ENCODE measurements at regions not wholly inside any gene's neighbourhood (a gene's known extent, or its start where the extent isn't known, plus 50 kb on each side); places are given as distances from the start of the nearest gene placed in this dataset.

DNA sequence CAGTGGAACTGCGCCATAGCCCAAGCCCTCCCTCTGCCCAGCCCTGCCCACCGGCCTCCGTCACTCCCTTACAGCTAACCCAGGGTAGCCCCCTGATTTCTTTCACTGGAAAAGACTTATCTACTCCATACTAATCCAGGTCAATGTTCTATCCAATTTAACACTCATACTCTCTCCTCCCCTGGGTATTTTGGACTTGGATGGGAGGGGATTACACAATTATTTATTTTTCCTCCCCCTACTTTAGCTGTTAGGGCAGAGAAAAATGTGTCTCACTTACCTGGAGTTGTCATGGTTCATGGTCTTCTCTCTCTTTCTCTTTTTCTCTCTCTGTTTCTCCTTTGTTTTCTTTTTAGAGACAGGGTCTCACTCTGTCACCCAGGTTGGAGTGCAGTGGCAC, 100.6 kb upstream of the ST8SIA3 start:
- Histone ChIP-seq H3K9ac (ENCODE audit: low read length) (no peak overlapping the region), H3K4me1 (ENCODE audit: control insufficient read depth in 2 of 2, insufficient read depth in 2 of 2, low read length in 2 of 2) (no peaks in the 10 kb centered on the region), H3K36me3 (replicated peaks in 1 of 2; ENCODE audit: control extremely low read depth in 1 of 2, control insufficient read depth in 1 of 2, extremely low read depth in 1 of 2, insufficient read depth in 2 of 2, low read length in 1 of 2) (no peaks in the 10 kb centered on the region), H3K79me2 (ENCODE audit: control insufficient read depth, insufficient read depth, low read length) (no peaks in the 10 kb centered on the region), H3K27ac (ENCODE audit: low read length in 2 of 2) (no peak overlapping the region), H3K9me3 (ENCODE audit: control extremely low read depth in 1 of 3, control insufficient read depth in 2 of 3, insufficient read depth in 1 of 3, low read length in 2 of 3) (no peaks in the 10 kb centered on the region), H3K27me3 (replicated peaks in 1 of 4; ENCODE audit: control extremely low read depth in 1 of 4, control insufficient read depth in 3 of 4, insufficient read depth in 4 of 4, low read length in 3 of 4) (peaks cover 0 to 4% (median 0%) of the 10 kb centered on the region in 4 experiments), H2AFZ (ENCODE audit: insufficient read depth, low read depth, low read length, poor library complexity, severe bottlenecking) (no peak overlapping the region), H3K4me2 (replicated peaks; ENCODE audit: low read depth, low read length, poor library complexity, severe bottlenecking) (no peak overlapping the region), H3K4me3 (ENCODE audit: control extremely low read depth in 1 of 5, extremely low read depth in 1 of 5, insufficient read depth in 1 of 5, low read depth in 2 of 5, low read length in 4 of 5) (no peak overlapping the region), H4K20me1 (ENCODE audit: control insufficient read depth, insufficient read depth, low read length, poor library complexity, severe bottlenecking) (no peaks in the 10 kb centered on the region)
- Mint-ChIP-seq H3K4me3 (no peak overlapping the region), H3K4me1 (no peaks in the 10 kb centered on the region), H3K27ac (no peak overlapping the region), H3K27me3 (peaks cover 11% of the 10 kb centered on the region), H3K9me3 (ENCODE audit: insufficient read depth) (no peaks in the 10 kb centered on the region)
- TF ChIP-seq, protein P1, sequence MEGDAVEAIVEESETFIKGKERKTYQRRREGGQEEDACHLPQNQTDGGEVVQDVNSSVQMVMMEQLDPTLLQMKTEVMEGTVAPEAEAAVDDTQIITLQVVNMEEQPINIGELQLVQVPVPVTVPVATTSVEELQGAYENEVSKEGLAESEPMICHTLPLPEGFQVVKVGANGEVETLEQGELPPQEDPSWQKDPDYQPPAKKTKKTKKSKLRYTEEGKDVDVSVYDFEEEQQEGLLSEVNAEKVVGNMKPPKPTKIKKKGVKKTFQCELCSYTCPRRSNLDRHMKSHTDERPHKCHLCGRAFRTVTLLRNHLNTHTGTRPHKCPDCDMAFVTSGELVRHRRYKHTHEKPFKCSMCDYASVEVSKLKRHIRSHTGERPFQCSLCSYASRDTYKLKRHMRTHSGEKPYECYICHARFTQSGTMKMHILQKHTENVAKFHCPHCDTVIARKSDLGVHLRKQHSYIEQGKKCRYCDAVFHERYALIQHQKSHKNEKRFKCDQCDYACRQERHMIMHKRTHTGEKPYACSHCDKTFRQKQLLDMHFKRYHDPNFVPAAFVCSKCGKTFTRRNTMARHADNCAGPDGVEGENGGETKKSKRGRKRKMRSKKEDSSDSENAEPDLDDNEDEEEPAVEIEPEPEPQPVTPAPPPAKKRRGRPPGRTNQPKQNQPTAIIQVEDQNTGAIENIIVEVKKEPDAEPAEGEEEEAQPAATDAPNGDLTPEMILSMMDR (IDR thresholded peaks at IDR 0.05): no peak
- TF ChIP-seq EZH2 (IDR thresholded peaks at IDR 0.05; ENCODE audit: borderline replicate concordance, insufficient read depth, low read depth, low read length, poor library complexity, severe bottlenecking): no peak
- intact Hi-C loops (cut with micrococcal nuclease): no loop called here
- ATAC-seq (ENCODE audit: low read depth) (no peak), DNase-seq (no peak)
- CTCF ChIA-PET: no interaction called here
- POLR2A ChIA-PET: no interaction called here
- 100% methylated on average over 2 of the region's 3 CpGs for WGBS (ENCODE audit: insufficient coverage)

GRCh38 chr18:57253903-57254302, 98.5 kb upstream of the ST8SIA3 start:
- ATAC-seq (ENCODE audit: low read depth): no peak
- ChIA-PET CTCF (no interaction called here), POLR2A (no interaction called here)
- no peak for DNase-seq
- Histone ChIP-seq H3K9ac (ENCODE audit: low read length) (no peak overlapping the region), H3K4me1 (ENCODE audit: control insufficient read depth in 2 of 2, insufficient read depth in 2 of 2, low read length in 2 of 2) (no peaks in the 10 kb centered on the region), H3K27me3 (replicated peaks in 1 of 4; ENCODE audit: control extremely low read depth in 1 of 4, control insufficient read depth in 3 of 4, insufficient read depth in 4 of 4, low read length in 3 of 4) (peaks cover 0 to 4% (median 0%) of the 10 kb centered on the region in 4 experiments), H3K4me3 (ENCODE audit: control extremely low read depth in 1 of 5, extremely low read depth in 1 of 5, insufficient read depth in 1 of 5, low read depth in 2 of 5, low read length in 4 of 5) (no peak overlapping the region), H3K36me3 (replicated peaks in 1 of 2; ENCODE audit: control extremely low read depth in 1 of 2, control insufficient read depth in 1 of 2, extremely low read depth in 1 of 2, insufficient read depth in 2 of 2, low read length in 1 of 2) (no peaks in the 10 kb centered on the region), H3K79me2 (ENCODE audit: control insufficient read depth, insufficient read depth, low read length) (no peaks in the 10 kb centered on the region), H3K27ac (ENCODE audit: low read length in 2 of 2) (no peak overlapping the region), H2AFZ (ENCODE audit: insufficient read depth, low read depth, low read length, poor library complexity, severe bottlenecking) (no peak overlapping the region), H4K20me1 (ENCODE audit: control insufficient read depth, insufficient read depth, low read length, poor library complexity, severe bottlenecking) (no peaks in the 10 kb centered on the region), H3K9me3 (ENCODE audit: control extremely low read depth in 1 of 3, control insufficient read depth in 2 of 3, insufficient read depth in 1 of 3, low read length in 2 of 3) (no peaks in the 10 kb centered on the region), H3K4me2 (replicated peaks; ENCODE audit: low read depth, low read length, poor library complexity, severe bottlenecking) (no peak overlapping the region)
- no peaks in the 10 kb centered on the region for H3K4me1 Mint-ChIP-seq
- H3K4me3 Mint-ChIP-seq: no peak overlapping the region
- peaks cover 5% of the 10 kb centered on the region for H3K27me3 Mint-ChIP-seq
- H3K9me3 Mint-ChIP-seq (ENCODE audit: insufficient read depth): no peaks in the 10 kb centered on the region
- intact Hi-C loops (cut with micrococcal nuclease): no loop called here
- whole genome bisulfite sequencing (ENCODE audit: insufficient coverage): no CpG with 5 or more reads among the region's 9 CpGs
- TF ChIP-seq, protein P1 (IDR thresholded peaks at IDR 0.05): no peak
- no peak for TF ChIP-seq EZH2 (IDR thresholded peaks at IDR 0.05; ENCODE audit: borderline replicate concordance, insufficient read depth, low read depth, low read length, poor library complexity, severe bottlenecking)
- no peak overlapping the region for H3K27ac Mint-ChIP-seq
